Panc1 (cell line): ENCODE measurements at regions not wholly inside any gene's neighbourhood (a gene's known extent, or its start where the extent isn't known, plus 50 kb on each side); places are given as distances from the start of the nearest gene placed in this dataset.

ENCODE experiments used
- ATAC-seq: fragments of 200-7000 bp; cut with Tn5 transposase; 2 replicates; pipeline ENCODE4 v1.9.1; 2020; ENCODE audit warnings: mild to moderate bottlenecking, moderate library complexity
- BruUV-seq: library from RNA; stranded (reverse); fragments of 400-500 nt; replicated peaks from 2 replicates; lab custom pipeline; 2021; lab: Mats Ljungman, UMichigan
- CTCF ChIA-PET: fragments of 300-600 bp; sonication (Branson Sonifier 250); formaldehyde crosslinking; loops from one replicate; lab custom pipeline; 2022; ENCODE audit warnings: antibody characterized with exemption; lab: Charles Lee
- POLR2A ChIA-PET: fragments of 300-600 bp; sonication (Branson Sonifier 250); formaldehyde crosslinking; loops from one replicate; lab custom pipeline; 2022; ENCODE audit warnings: antibody characterized with exemption; lab: Charles Lee
- DNase-seq: peaks from one replicate; pipeline ENCODE4 v3.0.0-alpha.2; 2010; ENCODE audit warnings: low read depth, low spot score
- H3K27ac ChIP-seq: 2 replicates; pipeline ENCODE4 v1.5.1; 2011; ENCODE audit warnings: mild to moderate bottlenecking, low read length, inconsistent platforms
- H3K27me3 ChIP-seq: fragments of 200-500 bp; sonication (Bioruptor generic); 2 replicates; pipeline ENCODE4 v1.6.0; 2014; ENCODE audit warnings: low read length, inconsistent platforms; ENCODE audit not compliant: control insufficient read depth, insufficient read depth
- H3K36me3 ChIP-seq: fragments of 200-500 bp; sonication (Bioruptor generic); 2 replicates; pipeline ENCODE4 v1.5.1; 2014; ENCODE audit warnings: inconsistent platforms, mild to moderate bottlenecking, low read length, moderate library complexity; ENCODE audit not compliant: control insufficient read depth, insufficient read depth
- H3K4me1 ChIP-seq: 2 replicates; pipeline ENCODE4 v1.5.1; 2011; ENCODE audit warnings: inconsistent platforms, mild to moderate bottlenecking, low read length, moderate library complexity; ENCODE audit not compliant: control insufficient read depth, insufficient read depth
- H3K4me3 ChIP-seq, 2 experiments: 2 replicates each; pipeline ENCODE4 v1.5.1; 2011 to 2012; ENCODE audit warnings: low read depth in 2 of 2, low read length in 2 of 2, mild to moderate bottlenecking in 2 of 2, inconsistent platforms in 1 of 2, moderate library complexity in 1 of 2
- H3K9me3 ChIP-seq: fragments of 200-500 bp; sonication (Bioruptor generic); 2 replicates; pipeline ENCODE4 v1.5.1; 2014; ENCODE audit warnings: low read depth, mild to moderate bottlenecking, inconsistent platforms, low read length, moderate library complexity; ENCODE audit not compliant: control insufficient read depth, insufficient read depth
- CTCF ChIP-seq: fragments of 450-650 bp; IDR thresholded peaks from 2 replicates; pipeline ENCODE4 v1.5.1; 2017; ENCODE audit warnings: mild to moderate bottlenecking
- POLR2AphosphoS5 ChIP-seq: IDR thresholded peaks from 2 replicates; pipeline ENCODE4 v1.6.1; 2012; ENCODE audit warnings: mild to moderate bottlenecking, low read depth, low read length, moderate library complexity
- REST ChIP-seq, 2 experiments: IDR thresholded peaks; 2 replicates each; pipeline ENCODE4 v1.6.1; 2011 to 2012; ENCODE audit warnings: low read depth in 2 of 2, control low read depth in 1 of 2, low read length in 1 of 2, mild to moderate bottlenecking in 1 of 2, moderate library complexity in 1 of 2; ENCODE audit not compliant: insufficient read depth in 1 of 2
- SIN3A ChIP-seq: IDR thresholded peaks from 2 replicates; pipeline ENCODE4 v1.6.1; 2012; ENCODE audit warnings: low read depth, mild to moderate bottlenecking, low read length, moderate library complexity, borderline replicate concordance; ENCODE audit not compliant: insufficient read depth
- TCF7L2 ChIP-seq: IDR thresholded peaks from 2 replicates; pipeline ENCODE4 v1.6.1; 2011; ENCODE audit warnings: mild to moderate bottlenecking, low read depth, low read length, inconsistent platforms
- in situ Hi-C: cut with HindIII; loops from 2 replicates; pipeline ENCODE4 v1.10.0; 2016; ENCODE audit warnings: low sequenced_read_pairs, low pct_unique_long_range_greater_than_20kb
- intact Hi-C: fragments of 100-400 bp; cut with micrococcal nuclease; formaldehyde crosslinking; loops from one replicate; pipeline ENCODE4 v1.10.0; 2022; ENCODE audit not compliant: unreplicated experiment

- Histone ChIP-seq H3K4me1 (no peaks in the 10 kb centered on the region), H3K27ac (no peak overlapping the region), H3K27me3 (no peaks in the 10 kb centered on the region), H3K4me3 (no peak overlapping the region), H3K9me3 (no peaks in the 10 kb centered on the region), H3K36me3 (no peaks in the 10 kb centered on the region)
- ChIA-PET CTCF (no interaction called here), POLR2A (no interaction called here)
- intact Hi-C loops = no loop called here
- in situ Hi-C loops = no loop called here
- ATAC-seq = no peak
- DNase-seq = no peak
- TF ChIP-seq CTCF = no peak
- no peak for TF ChIP-seq POLR2AphosphoS5
- no peak for TF ChIP-seq REST (IDR thresholded peaks at IDR 0.05; ENCODE audit: insufficient read depth in 1 of 2, low read depth in 2 of 2, low read length in 1 of 2)
- no peak for TF ChIP-seq SIN3A
- no peak for TF ChIP-seq TCF7L2
- BruUV-seq = no TSS peak
Measured at GRCh38 chr6:141216726-141217125, 916.0 kb upstream of the GJE1 start.

GRCh38 chr6:141212296-141212695 lies 920.4 kb upstream of the GJE1 start:
- H3K4me1 ChIP-seq = no peaks in the 10 kb centered on the region
- H3K27me3 ChIP-seq = no peaks in the 10 kb centered on the region
- no peak for TF ChIP-seq TCF7L2
- TF ChIP-seq SIN3A = no peak
- TF ChIP-seq CTCF = no peak
- no peak for TF ChIP-seq POLR2AphosphoS5
- DNase-seq (no peak), ATAC-seq (no peak)
- no peaks in the 10 kb centered on the region for H3K36me3 ChIP-seq
- CTCF ChIA-PET = no interaction called here
- in situ Hi-C loops (no loop called here), intact Hi-C loops (no loop called here)
- no peak overlapping the region for H3K4me3 ChIP-seq
- BruUV-seq = no TSS peak
- POLR2A ChIA-PET = no interaction called here
- no peak overlapping the region for H3K27ac ChIP-seq
- no peaks in the 10 kb centered on the region for H3K9me3 ChIP-seq
